ENCODE measurements at regions not wholly inside any gene's neighbourhood (a gene's known extent, or its start where the extent isn't known, plus 50 kb on each side); places are given as distances from the start of the nearest gene placed in this dataset.

DNA sequence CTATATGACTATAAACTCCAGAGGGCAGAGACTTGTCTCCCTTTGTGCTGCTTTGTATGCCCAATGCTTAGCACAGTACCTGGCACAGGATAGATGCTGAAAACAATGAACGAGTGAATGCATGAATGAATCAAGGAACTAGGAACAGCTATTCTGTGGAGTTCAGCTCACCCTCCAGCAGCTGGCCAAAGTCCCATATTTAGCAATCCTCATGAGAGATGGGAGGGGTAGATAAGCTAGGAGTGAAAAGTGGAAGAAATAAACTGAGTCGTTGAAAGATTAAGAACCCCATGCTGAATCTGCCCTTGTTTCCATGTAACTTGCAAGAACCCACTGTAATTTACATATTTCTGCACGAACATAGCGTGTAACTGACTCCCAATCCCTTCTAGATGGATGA lies 106.5 kb downstream of the MAFB start:
- H4K20me1 ChIP-seq (ENCODE audit: insufficient read depth, low read length), result no peaks in the 10 kb centered on the region
- H3K4me1 ChIP-seq (ENCODE audit: insufficient read depth, low read length), result no peaks in the 10 kb centered on the region
- no peak for DNase-seq (ENCODE audit: insufficient read length, low spot score, missing footprints)

DNA sequence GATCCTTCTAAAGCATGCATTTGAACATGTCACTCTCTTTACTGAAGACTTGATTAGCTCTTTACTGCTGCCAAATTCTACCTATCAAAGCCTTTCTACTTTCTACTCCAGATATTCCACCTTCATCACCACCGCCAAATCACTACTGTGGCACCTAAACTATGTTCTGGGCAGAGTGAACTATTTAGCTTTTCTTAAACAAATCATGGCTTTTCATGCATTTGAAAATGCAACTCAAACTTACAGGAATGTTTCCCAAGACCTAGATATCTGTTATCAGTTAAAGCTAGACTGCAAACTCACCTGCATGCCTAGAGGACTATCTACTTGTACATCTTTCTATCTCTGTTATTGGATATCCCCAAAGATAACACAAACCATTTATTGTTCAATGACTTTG lies 109.3 kb downstream of the MAFB start:
- Histone ChIP-seq H3K27me3 (ENCODE audit: insufficient read depth, low read length) (no peaks in the 10 kb centered on the region), H3K9me3 (ENCODE audit: low read depth, low read length) (no peaks in the 10 kb centered on the region), H2AFZ (ENCODE audit: low read length) (no peak overlapping the region), H3K79me2 (ENCODE audit: insufficient read depth, low read length) (no peaks in the 10 kb centered on the region), H3K36me3 (ENCODE audit: insufficient read depth, low read length) (no peaks in the 10 kb centered on the region), H3K4me1 (ENCODE audit: insufficient read depth, low read length) (no peaks in the 10 kb centered on the region), H3K4me3 (ENCODE audit: insufficient read depth, low read length) (no peak overlapping the region), H3K27ac (ENCODE audit: low read depth, low read length) (no peak overlapping the region), H3K4me2 (ENCODE audit: insufficient read depth, low read length) (no peak overlapping the region), H4K20me1 (ENCODE audit: insufficient read depth, low read length) (no peaks in the 10 kb centered on the region)
- TF ChIP-seq, protein P1, sequence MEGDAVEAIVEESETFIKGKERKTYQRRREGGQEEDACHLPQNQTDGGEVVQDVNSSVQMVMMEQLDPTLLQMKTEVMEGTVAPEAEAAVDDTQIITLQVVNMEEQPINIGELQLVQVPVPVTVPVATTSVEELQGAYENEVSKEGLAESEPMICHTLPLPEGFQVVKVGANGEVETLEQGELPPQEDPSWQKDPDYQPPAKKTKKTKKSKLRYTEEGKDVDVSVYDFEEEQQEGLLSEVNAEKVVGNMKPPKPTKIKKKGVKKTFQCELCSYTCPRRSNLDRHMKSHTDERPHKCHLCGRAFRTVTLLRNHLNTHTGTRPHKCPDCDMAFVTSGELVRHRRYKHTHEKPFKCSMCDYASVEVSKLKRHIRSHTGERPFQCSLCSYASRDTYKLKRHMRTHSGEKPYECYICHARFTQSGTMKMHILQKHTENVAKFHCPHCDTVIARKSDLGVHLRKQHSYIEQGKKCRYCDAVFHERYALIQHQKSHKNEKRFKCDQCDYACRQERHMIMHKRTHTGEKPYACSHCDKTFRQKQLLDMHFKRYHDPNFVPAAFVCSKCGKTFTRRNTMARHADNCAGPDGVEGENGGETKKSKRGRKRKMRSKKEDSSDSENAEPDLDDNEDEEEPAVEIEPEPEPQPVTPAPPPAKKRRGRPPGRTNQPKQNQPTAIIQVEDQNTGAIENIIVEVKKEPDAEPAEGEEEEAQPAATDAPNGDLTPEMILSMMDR (IDR thresholded peaks at IDR 0.05; ENCODE audit: extremely low read depth, low read depth, low read length), result no peak
- no peak for DNase-seq (ENCODE audit: insufficient read length, low spot score, missing footprints)

More for the DNA sequence above, 106.5 kb downstream of the MAFB start:
- Histone ChIP-seq H3K4me3 (ENCODE audit: insufficient read depth, low read length) (no peak overlapping the region), H3K4me2 (ENCODE audit: insufficient read depth, low read length) (no peak overlapping the region), H3K36me3 (ENCODE audit: insufficient read depth, low read length) (no peaks in the 10 kb centered on the region), H3K27me3 (ENCODE audit: insufficient read depth, low read length) (no peaks in the 10 kb centered on the region), H2AFZ (ENCODE audit: low read length) (no peak overlapping the region), H3K79me2 (ENCODE audit: insufficient read depth, low read length) (no peaks in the 10 kb centered on the region), H3K9me3 (ENCODE audit: low read depth, low read length) (no peaks in the 10 kb centered on the region), H3K27ac (ENCODE audit: low read depth, low read length) (no peak overlapping the region)
- TF ChIP-seq, protein P1 (IDR thresholded peaks at IDR 0.05; ENCODE audit: extremely low read depth, low read depth, low read length), result no peak

DNA sequence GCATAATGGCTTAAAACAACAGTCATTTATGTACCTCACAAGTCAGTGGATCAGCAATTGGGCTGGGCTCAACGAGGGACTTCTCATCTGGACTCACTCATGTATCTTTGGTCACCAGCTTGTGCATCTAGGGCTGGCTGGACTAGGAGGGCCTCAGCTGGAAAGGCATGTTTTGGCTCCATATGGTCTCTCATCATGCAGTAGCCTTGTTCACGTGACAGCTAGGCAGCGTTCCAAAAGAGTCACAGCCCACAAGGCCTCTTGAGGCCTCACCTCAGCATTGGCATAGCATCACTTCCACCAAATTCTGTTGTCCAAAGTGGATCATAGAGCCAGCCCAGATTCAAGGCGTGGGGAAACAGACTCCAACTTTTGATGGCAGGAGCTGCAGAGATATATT lies 110.1 kb downstream of the MAFB start:
- no peak for DNase-seq (ENCODE audit: insufficient read length, low spot score, missing footprints)
- Histone ChIP-seq H3K27ac (ENCODE audit: low read depth, low read length) (no peak overlapping the region), H4K20me1 (ENCODE audit: insufficient read depth, low read length) (no peaks in the 10 kb centered on the region), H3K4me3 (ENCODE audit: insufficient read depth, low read length) (no peak overlapping the region), H3K4me1 (ENCODE audit: insufficient read depth, low read length) (no peaks in the 10 kb centered on the region), H3K79me2 (ENCODE audit: insufficient read depth, low read length) (no peaks in the 10 kb centered on the region), H2AFZ (ENCODE audit: low read length) (no peak overlapping the region), H3K36me3 (ENCODE audit: insufficient read depth, low read length) (no peaks in the 10 kb centered on the region), H3K27me3 (ENCODE audit: insufficient read depth, low read length) (no peaks in the 10 kb centered on the region), H3K9me3 (ENCODE audit: low read depth, low read length) (no peaks in the 10 kb centered on the region), H3K4me2 (ENCODE audit: insufficient read depth, low read length) (no peak overlapping the region)
- TF ChIP-seq, protein P1 (IDR thresholded peaks at IDR 0.05; ENCODE audit: extremely low read depth, low read depth, low read length), result no peak

DNA sequence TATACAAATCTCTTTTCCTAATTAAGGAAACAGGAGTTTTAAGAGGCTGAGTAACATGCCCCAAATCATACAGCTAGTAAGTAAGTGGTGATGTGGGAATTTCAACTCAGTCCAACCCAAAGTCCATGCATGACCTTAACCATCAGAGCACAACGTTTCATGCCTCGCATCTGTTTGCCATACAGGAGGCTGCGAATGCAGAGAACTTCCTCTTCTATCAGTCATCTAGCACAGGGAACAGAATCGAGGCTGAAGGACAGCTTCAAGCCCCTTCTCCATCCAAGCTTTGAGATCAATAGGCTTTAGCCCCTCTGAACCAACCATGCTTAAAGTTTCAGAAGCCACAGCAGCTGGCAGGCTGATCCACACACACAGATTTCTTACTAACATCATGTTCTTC lies 113.2 kb downstream of the MAFB start:
- Histone ChIP-seq H3K4me1 (ENCODE audit: insufficient read depth, low read length) (no peaks in the 10 kb centered on the region), H3K79me2 (ENCODE audit: insufficient read depth, low read length) (no peaks in the 10 kb centered on the region), H3K36me3 (ENCODE audit: insufficient read depth, low read length) (no peaks in the 10 kb centered on the region), H3K4me3 (ENCODE audit: insufficient read depth, low read length) (no peak overlapping the region), H2AFZ (ENCODE audit: low read length) (no peak overlapping the region), H3K4me2 (ENCODE audit: insufficient read depth, low read length) (no peak overlapping the region), H3K27me3 (ENCODE audit: insufficient read depth, low read length) (no peaks in the 10 kb centered on the region), H3K27ac (ENCODE audit: low read depth, low read length) (no peak overlapping the region), H4K20me1 (ENCODE audit: insufficient read depth, low read length) (no peaks in the 10 kb centered on the region), H3K9me3 (ENCODE audit: low read depth, low read length) (no peaks in the 10 kb centered on the region)
- DNase-seq (ENCODE audit: insufficient read length, low spot score, missing footprints), result no peak
- TF ChIP-seq, protein P1 (IDR thresholded peaks at IDR 0.05; ENCODE audit: extremely low read depth, low read depth, low read length), result no peak
